HG02588 (cell line): ENCODE measurements at regions not wholly inside any gene's neighbourhood (a gene's known extent, or its start where the extent isn't known, plus 50 kb on each side); places are given as distances from the start of the nearest gene placed in this dataset.

Experiments
- ATAC-seq: cut with Tn5 transposase; IDR thresholded peaks from one replicate; pipeline ENCODE4 v1.9.1; 2021; ENCODE audit warnings: mild to moderate bottlenecking, moderate library complexity; ENCODE audit not compliant: unreplicated experiment

GRCh38 chr1:188237573-188238348 is 1409.0 kb downstream of the PLA2G4A start:
- ATAC-seq, result no peak

GRCh38 chr1:188240772-188241406 is 1412.1 kb downstream of the PLA2G4A start:
- no peak for ATAC-seq

GRCh38 chr1:188241629-188242028 is 1412.9 kb downstream of the PLA2G4A start:
- no peak for ATAC-seq

GRCh38 chr1:188243456-188243855 is 1414.7 kb downstream of the PLA2G4A start:
- ATAC-seq, result no peak

- no peak for ATAC-seq
Observed at GRCh38 chr1:188244681-188245080, 1415.9 kb downstream of the PLA2G4A start.

- no peak for ATAC-seq
Observed at GRCh38 chr1:188247255-188247654, 1418.5 kb downstream of the PLA2G4A start.

DNA sequence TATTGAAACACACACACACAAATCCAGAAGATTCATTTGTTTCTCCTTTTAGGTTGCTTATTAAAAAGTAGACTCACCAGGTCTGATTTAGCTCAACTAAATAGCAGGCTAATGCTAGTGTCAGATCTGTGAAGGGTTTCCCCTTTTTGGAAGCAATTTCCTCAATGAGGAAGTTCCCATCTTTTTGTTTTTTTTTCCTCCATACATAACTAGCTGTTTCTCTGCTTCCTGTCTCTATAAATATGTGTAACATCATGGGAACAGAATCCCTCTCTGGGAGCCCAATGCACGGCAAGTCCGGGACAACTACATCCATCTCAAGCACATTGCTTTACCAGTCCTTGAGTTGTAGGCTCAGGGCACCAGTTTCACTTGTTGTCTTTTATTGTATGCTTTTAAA is 1421.1 kb downstream of the PLA2G4A start:
- ATAC-seq, result no peak

DNA sequence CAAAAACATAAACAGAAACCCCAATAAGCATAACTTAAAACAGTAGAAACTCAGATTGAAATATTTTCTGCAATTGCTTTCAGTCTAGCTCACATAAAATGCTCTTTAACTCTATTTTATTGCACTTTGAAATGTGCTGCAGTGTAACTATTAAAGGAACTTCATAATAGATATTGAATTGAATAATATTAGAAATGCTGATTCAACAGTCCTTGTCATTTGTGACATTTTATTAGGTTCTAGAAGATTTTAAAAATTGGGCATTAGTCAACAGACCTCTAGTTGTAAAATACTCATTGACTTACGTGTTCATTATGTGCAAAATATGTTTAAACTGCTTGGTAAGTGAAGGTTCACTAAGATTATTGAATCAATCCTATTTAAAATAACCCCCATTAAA is 1422.3 kb downstream of the PLA2G4A start:
- no peak for ATAC-seq

- ATAC-seq, result no peak
Observed at GRCh38 chr1:188261849-188262248, 1433.1 kb downstream of the PLA2G4A start.

DNA sequence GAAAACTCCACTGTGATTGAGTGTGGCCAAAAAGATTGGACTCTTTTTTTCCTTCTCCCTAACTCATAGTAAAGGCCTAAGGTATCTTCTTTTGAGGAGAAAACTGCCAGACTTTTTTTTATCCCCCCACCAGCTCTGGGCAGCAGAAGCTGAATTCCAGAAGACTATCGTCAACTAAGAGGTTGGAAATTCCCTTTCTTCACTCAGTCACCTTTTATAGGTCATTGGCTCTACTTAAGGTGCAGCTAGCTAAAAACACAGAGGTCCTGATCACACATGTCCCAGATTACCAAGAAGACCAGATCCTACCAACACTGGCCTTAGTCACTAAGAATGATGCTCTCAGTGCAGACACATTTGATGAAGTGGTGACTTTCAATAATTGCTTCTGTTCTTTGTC is 1441.2 kb downstream of the PLA2G4A start:
- no peak for ATAC-seq

DNA sequence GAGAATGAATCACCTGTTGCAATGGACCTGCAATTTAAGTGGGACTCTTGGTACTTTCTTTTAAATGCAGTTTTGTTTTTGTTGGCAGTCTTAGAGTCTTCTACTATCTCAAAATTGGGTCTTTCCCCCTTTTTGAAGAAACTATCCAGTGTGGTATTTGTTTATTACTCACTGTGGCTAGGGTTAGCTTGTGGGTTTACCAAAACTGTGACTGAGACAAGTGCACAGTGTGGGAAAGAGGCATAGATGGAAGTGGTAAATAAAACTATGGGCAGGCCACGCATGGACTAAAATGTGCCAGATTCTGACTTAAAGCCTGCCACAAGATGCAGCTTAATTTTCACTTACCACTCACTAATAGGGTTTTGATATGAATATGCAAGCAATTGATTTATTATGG is 1441.7 kb downstream of the PLA2G4A start:
- ATAC-seq, result no peak

GRCh38 chr1:188277771-188278170 is 1449.0 kb downstream of the PLA2G4A start:
- ATAC-seq, result no peak

DNA sequence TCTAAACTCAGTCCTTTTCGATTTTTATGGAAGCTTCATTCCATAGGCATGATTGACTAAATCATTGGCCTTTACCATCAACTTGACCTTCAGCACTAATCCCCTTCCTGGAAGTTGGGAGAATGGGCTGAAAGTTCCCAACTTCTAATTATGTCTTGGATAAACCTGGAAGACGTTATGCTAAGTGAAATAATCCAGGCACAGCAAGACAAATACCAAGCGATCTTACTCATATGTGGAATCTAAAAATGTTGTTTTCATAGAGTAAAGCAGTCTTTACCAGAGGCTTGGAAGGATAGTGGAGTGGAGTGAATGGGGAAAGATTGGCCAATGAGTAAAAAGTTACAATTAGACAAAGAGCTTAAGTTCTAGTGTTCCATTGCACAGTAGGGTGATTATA is 1453.2 kb downstream of the PLA2G4A start:
- ATAC-seq, result no peak

DNA sequence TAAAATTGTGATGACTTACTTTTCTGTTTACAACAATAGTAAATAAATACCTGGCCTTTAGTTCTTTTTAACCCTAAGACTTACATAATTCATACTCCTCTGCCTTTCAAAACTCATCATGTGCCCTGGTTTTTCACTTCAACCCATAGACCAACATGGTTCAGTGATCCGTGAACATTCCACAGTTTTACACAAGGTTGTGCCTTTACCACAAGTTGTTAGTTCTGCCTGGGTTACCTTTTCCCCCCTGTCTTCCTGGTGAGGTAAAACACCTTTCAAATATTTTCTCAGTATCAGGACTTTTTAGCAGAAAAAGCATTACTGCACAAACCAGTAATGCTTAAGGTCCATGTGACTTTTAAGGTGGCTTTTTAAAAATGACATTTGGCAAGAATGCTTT is 1466.4 kb downstream of the PLA2G4A start:
- ATAC-seq, result no peak

DNA sequence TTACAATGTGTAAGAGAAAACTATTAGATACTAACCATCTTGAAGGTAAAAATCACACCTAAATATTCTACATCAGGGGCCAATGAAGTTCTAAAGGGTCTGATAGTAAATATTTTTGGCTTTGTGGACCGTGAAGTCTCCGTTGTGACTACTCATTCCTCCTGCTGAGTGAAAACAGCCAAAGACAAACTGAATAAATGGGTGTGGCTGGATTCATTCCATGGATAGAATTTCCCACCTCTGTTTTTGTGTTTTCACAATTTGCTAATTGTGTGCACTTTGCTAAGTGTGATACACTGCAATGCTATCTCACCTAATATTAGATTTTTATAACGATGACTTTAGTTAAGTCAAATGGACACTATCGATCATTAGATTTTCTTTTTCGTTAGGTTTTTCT is 1474.0 kb downstream of the PLA2G4A start:
- no peak for ATAC-seq

DNA sequence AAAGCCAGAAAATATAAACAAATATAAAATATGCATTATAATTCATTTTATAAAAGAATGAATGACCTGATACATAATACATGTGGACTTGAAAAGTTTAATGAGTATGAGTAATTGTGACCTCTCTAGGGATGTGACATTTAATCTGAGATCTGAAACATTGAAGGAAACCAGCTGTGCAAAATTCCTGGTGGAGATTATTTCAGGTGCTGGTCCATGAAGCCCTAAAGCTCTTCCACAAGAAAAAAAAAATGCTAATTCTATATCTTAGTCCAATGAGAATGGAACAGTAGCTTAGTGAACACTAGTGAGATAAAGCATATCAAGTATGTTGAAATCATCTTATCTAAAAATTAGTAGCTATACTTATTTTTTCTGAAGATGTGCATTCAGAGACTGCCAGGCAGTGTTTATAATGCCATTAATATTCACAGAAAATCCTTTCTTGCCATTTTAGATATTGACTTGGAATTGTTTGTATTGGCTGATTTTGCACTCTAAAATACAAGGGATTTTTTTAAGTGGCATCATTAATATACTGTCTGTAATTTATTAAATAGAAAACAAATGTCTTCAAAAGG is 1485.9 kb downstream of the PLA2G4A start:
- no peak for ATAC-seq

DNA sequence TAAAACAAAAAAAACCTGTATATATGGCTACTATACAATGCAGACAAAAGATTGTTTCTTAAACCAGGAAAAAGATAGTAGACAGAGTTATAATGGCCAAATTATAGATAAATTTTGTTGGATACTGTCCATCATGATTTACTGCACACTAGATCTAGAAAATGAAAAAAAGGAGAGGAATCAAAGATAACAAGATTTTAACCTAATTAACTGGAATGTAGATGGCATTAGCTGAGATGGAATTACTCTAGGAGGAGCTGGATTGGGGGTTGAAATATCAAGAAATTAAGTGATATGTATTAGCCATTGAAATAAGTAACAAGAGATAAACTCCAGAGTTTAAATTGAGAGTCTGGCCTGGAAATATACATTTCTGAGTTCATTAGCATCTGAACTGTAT is 1489.1 kb downstream of the PLA2G4A start:
- ATAC-seq, result no peak

DNA sequence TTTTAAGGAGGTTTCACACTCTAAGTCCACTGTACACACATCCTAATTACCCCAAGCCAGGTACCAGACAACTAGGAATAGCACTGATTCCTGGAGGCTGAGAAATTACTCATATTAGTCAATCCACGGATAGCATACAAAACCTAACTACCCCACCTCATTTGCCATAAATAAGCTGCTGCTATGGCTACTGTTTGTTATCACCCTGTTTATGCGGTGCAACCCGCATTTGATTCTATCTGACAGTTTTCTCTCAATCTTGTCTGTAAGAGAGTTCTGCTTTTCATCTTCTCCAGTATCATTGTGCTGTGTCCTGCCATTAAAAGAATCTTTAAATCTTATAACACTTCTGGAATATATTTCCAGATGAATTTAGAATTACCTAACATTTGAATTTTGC is 1496.5 kb downstream of the PLA2G4A start:
- ATAC-seq, result no peak

GRCh38 chr1:188343914-188344313 is 1515.2 kb downstream of the PLA2G4A start:
- no peak for ATAC-seq

DNA sequence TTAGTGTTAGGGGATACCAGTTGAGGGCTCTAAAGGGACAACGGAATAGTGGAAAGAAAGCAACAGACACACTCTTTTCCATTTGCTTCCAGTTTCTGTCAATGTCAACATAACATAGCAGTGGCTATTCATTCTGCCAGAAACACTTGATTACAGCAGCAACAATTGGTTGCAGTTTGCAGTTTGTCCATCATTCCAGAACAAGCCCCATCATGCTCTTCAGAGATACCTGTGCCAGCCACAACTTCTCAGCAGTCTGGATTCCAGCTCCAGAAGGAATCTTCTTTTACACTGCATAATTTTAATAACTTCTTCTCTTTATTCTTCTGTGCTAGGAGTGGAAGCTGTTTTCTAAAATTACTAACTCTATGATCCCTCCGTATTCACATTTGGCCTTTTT is 1521.4 kb downstream of the PLA2G4A start:
- ATAC-seq, result no peak

GRCh38 chr1:188355082-188355481 is 1526.3 kb downstream of the PLA2G4A start:
- ATAC-seq, result no peak

- no peak for ATAC-seq
Observed at GRCh38 chr1:188355847-188356246, 1527.1 kb downstream of the PLA2G4A start.
